GM18505 (cell line): ENCODE measurements at regions not wholly inside any gene's neighbourhood (a gene's known extent, or its start where the extent isn't known, plus 50 kb on each side); places are given as distances from the start of the nearest gene placed in this dataset.

Experiments used
- ATAC-seq: cut with Tn5 transposase; IDR thresholded peaks from one replicate; pipeline ENCODE4 v1.9.1; 2021; ENCODE audit not compliant: unreplicated experiment
- POLR2A ChIP-seq: IDR thresholded peaks from 4 replicates; pipeline ENCODE4 v1.6.1; 2011; ENCODE audit warnings: borderline replicate concordance; ENCODE audit not compliant: insufficient read depth, insufficient read length; ENCODE audit errors: extremely low read depth

DNA sequence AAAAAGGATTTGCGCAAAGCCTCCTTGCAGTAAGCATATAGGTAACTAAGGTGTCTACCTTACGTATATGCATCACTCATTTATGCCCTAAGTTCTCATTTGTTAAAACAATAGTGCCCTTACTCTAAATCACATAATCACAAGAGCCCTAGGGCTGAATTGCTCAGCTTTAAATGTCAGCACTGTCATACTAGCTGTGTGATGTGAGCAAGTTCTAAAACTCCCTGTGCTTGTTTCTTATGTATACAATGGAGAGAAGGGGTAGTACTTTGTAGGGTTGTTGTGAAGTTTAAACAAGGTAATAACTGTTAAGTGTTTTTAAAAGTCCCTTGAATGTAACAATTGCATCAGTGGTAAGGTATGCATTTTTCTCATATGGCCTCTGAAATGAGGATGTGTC lies 169.5 kb upstream of the DMRT1 start:
- no peak for ATAC-seq
- TF ChIP-seq POLR2A: no peak

DNA sequence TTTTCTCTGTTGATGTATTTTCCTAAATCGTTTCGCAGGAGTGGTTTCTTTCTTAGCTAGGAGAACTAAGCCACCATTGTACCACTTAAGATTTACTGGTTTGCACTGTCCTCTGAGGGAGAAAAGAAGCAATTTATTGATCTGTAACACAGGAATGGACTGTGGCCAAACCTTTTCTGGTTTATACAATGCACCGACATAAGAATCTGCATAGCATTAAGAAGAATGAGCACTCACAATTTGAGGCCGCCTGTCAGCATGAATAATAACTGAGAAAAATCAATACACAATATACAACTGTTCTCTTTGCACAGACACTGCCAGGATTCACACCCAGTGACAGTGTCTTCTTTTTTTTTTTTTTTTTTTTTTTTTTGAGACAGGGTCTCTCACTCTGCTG lies 168.6 kb upstream of the DMRT1 start:
- no peak for ATAC-seq
- no peak for TF ChIP-seq POLR2A

DNA sequence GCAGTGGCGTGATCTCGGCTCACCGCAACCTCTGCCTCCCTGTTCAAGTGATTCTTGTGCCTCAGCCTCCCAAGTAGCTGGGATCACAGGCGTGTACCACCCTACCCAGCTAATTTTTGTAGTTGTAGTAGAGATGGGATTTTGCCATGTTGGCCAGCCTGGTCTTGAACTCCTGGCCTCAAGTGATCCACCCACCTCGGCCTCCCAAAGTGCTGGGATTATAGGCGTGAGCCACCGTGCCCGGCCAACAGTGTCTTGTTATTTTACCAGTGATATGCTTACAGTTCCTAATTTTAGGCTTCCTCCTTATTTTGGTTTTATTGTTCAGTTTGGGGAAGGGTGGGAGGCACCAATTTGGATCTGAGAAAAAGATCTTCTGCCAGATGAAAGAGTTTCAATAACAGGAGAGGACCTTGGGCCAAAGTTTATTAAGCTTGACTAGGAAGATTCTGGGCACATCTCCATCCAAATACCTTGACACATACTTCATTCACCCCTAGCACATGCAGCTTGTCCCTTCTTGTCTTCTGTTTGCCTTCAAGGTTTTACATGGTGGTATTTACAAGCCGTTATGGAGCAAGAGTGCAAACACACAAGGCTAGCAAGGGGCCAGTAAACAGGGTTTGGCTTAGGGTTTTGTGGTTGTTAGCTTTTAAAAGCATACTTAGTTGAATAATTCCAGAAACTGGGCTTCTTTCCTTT lies 168.1 kb upstream of the DMRT1 start:
- no peak for TF ChIP-seq POLR2A
- ATAC-seq: no peak

DNA sequence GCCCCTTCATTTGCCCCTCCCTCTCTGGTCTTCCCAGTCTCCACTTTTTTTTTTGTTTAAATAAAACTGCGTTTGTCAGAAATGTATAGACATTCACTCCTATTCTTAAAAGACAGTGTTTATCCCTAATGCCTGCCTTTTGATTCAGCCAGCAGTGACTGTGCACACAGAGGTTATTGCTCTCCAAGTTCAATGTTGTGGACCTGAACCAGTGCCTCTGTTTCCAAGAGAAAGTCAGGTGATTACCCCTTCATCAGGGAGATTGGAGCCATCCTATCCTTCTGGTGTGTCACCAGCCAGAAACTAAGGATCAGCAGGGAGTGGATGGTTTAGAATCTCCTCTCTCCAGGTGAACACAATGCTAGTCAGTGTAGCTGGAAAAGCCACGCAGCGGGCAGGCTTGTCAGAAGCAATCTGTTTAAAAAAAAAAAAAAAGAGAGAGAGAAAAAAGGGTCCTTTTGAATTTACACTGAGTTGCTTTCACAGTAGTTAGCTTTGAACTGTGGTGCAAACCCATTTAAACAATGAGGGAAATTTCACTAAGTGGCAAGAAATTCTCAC lies 167.5 kb upstream of the DMRT1 start:
- TF ChIP-seq POLR2A: no peak
- ATAC-seq: no peak

DNA sequence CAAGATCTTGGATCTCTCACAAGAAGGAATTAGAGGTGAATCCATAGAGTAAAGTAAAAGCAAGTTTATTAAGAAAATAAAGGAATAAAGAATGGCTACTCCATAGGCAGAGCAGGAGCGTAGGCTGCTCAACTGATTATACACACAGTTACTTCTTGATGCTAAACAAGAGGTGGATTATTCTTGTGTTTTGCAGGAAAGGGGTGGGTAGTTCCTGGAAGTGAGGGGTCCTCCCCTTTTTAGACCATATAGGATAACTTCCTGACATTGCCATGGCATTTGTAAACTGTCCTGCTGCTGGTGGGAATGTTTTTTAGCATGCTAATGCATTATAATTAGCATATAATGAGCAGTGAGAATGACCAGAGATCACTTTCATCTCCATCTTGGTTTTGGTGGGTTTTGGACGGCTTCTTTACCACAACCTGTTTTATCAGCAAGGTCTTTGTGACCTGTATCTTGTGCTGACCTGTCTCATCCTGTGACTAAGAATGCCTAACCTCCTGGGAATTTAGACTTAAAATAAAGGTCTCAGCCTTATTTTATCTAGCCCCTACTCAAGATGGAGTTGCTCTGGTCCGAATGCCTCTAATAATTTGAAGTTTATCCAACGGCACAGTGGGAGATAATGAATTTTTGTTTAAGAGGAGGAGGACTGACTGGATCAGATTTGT lies 165.7 kb upstream of the DMRT1 start:
- no peak for ATAC-seq
- TF ChIP-seq POLR2A: no peak

DNA sequence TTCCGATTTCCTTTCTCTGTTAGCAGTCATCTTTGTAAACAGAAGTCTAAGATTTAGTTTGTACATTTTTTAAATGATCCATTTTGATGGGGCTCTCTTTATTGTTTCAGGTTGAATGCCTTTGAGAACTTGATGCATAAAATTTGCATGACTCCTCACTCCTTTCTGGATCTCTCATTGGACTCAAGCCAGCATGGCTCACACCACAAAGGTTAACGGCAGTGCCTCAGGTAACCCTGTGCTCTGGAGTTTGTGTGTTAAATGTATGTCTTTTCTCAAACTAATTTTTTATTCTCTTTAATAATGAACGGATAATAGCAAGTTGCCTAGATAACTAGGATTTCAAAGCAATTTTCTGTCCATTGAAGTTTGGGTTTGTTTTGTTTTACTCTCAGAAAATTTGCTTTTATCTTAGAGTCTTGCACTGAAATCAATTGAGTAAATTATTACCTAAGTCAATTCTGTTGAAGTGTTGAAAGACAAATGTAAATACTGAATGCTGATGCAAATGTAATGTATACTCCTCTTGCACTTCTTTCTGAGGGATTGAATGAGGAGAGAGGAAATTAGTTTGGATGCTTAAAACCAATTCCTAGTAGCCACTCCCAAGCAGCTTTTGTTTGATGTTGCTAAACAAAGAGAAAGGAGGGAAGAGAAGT lies 164.6 kb upstream of the DMRT1 start:
- ATAC-seq: no peak
- no peak for TF ChIP-seq POLR2A

DNA sequence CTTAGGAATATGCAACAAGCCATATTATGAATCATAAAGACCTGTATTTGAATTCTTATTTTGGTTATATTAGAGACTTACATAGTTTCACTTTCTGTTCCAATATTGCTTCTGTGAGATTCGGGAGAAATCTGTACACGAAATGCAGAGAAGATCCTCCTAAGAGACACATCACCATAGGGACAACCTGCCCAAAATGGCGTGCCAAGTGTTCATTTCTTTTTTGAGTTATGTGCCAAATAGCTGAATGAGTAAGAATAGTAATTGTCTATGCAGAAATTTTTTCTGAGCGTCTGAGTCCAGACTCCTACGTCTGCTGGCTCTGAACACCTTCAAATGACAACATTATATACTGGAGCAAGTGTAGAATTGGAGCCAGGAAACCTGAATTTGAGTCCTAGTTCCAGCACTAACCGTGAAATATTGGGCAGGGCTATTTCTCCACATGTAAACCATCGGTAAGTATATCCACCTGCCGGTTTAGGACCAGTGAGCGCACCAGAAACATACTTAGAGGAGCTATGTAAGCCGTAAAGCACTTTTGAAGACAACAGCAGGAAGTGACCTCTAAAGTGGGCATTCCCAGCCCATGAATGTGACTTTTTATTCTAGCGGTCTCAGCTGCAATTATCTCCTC lies 163.9 kb upstream of the DMRT1 start:
- no peak for TF ChIP-seq POLR2A
- no peak for ATAC-seq

DNA sequence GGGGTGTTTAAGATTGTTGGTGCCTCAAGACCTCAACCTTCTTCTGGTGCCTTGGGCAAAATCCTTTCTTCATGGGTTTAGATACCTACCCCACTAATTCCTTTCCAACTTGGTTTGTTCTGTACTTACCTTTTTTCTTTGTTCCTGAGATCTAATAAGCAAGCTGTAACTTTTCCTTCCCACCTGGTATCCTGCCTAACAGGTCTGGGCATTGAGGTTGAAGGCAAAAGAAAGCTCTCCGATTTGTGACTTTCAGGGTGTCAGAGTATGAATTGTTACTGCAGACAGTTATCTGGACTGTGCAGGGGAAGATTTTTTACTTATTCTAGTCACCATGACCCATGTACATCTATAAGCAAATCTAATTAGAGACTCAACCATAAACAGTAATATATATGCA lies 162.6 kb upstream of the DMRT1 start:
- TF ChIP-seq POLR2A: no peak
- ATAC-seq: no peak

DNA sequence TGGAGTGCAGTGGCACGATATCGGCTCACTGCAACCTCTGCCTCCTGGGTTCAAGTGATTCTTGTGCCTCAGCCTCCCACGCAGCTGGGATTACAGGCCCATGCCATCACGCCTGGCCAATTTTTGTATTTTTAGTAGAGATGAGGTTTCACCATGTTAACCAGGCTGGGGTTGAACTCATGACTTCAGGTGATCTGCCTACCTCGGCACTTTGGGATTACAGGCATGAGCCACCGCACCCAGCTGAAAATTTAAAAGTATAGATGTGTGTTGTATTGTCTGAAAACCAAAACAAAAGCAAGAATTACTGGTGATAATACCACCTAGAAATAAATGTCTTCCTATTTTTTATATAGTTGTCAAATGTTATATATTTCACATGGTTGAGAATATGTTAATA lies 162.0 kb upstream of the DMRT1 start:
- no peak for ATAC-seq
- no peak for TF ChIP-seq POLR2A

DNA sequence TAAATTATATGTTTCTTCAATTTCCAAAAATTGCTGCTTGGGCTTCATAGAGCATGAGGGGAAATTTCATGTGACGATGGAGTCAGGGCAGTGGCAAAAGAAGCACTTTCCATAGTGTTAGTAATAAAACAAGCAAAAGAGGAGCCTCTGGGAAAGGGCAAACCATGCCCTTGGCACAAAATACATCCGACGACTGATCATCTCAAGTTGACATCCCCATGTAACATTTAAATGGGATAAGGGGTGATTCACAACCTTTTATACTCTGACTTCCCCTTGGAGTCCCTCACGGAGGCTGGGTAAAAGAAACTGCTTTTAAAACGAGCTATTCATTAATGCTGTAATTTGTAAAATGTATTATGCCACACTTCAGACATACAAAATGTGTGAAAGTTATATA lies 161.4 kb upstream of the DMRT1 start:
- no peak for TF ChIP-seq POLR2A
- ATAC-seq: no peak

DNA sequence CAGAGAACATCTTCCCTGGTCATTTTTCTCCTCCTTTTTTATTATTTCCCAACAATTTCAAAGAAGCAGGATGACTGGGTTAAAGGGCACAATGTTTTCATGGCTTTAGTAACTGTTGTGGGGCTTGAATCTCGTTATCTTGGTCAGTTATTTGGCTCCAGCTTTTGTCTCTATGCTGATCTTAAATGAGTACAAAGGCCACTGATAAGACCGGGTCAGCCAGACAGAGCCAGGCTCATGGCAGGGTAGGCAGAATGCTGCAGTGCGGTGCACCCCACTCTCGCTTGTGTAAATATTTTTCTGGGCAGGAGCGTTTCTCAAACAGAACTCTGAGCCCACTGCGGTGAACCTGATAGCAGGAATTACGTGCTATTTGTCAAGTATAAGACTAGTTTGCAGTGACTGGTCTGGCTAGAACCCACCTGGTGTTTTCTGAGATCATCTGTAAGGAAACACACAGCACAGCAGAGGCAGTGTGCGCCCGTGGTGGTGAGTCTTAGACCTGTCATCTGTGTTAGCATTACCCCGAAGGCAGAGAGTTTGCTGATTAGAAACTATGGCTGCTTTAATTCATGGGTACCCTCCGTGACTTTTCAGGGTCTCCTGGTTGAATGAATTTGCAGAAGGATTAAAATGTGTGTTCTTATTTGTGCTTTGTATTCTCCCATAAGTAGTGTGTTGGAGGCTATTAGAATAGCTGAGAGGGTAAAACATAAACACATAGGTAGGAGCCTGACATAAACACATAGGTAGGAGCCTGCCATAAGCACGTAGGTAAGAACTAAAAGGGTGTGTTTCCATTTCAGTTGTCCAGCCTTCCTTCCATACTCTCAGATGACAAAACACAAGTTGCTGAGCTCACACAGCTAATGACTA lies 158.6 kb upstream of the DMRT1 start:
- ATAC-seq: no peak
- TF ChIP-seq POLR2A: no peak

DNA sequence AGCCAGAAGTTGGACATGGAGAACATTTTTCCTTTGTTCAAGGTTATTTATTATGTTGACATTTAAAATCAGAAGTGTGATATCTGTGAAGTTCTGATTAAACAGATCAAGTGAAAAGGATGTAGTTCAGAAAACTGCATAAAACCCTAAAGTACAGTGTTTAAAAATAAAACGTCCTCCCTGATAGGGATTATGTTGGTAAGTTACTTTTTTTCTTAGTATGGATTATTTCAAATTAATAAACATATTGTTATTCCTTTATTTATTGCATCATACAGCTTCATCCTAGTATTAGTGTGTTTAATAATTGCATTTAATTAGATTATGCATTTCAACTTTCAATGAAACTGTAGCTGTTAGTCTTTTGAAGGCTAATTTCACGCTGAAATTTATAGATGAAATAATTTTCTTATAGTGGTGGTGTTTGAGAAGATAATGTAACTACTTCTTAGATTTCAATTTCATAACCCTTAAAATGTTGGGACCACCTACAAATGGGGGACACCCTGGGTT lies 157.9 kb upstream of the DMRT1 start:
- ATAC-seq: no peak
- no peak for TF ChIP-seq POLR2A
